ENCODE measurements at regions not wholly inside any gene's neighbourhood (a gene's known extent, or its start where the extent isn't known, plus 50 kb on each side); places are given as distances from the start of the nearest gene placed in this dataset.
A peak's percentile ranks its signal among the peaks of the same experiment; 100 is the strongest.

DNA sequence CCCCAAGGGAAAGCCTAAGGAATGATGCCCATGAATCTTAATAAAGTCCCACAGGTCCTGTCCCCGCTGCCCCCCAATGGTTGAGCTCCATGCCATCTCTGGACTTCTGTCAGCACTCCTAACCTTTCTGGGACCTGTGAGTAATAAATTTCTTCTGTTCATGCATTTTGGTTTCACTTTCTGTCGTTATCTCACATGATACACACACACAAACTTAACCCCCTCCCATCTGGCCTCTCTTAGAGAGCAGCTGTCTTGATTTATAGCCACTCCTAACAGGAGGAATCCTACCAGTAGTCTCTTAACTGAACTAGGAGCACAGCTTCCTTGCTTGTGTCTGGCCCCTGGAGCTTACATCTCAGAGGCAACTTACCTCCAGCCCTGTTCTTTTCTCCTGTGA is 82.7 kb upstream of the SELENOK start:
- in situ Hi-C loops (cut with HindIII; ENCODE audit: low pct_ligation_motif_present, low pct_unique_long_range_greater_than_20kb, low sequenced_read_pairs), result no loop called here
- DNase-seq, result peak; percentile 1

- no peak for DNase-seq
- in situ Hi-C loops (cut with HindIII; ENCODE audit: low pct_ligation_motif_present, low pct_unique_long_range_greater_than_20kb, low sequenced_read_pairs), result no loop called here
Observed at GRCh38 chr3:53973905-53974304, 82.2 kb upstream of the SELENOK start.

DNA sequence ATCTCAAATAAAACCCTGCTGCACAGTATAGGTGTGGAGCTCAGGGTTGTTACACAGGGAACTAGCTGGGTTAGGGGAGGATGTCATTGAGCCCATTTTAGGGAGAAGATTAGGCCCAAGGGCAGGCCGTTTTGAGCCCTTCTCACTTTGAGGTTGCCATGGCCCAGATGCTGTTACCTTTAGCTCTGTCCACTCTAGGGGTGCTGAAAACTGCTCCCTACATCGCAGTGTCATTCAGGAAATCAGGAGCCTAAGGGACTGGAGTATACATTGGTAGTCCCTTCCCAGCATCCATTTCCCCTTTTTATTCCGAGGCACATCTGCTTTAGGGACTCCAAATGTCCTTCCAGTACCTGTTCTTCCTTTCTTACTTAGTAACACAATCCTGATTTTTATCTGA is 79.0 kb upstream of the SELENOK start:
- DNase-seq, result peak; percentile 11
- in situ Hi-C loops (cut with HindIII; ENCODE audit: low pct_ligation_motif_present, low pct_unique_long_range_greater_than_20kb, low sequenced_read_pairs), result no loop called here

DNA sequence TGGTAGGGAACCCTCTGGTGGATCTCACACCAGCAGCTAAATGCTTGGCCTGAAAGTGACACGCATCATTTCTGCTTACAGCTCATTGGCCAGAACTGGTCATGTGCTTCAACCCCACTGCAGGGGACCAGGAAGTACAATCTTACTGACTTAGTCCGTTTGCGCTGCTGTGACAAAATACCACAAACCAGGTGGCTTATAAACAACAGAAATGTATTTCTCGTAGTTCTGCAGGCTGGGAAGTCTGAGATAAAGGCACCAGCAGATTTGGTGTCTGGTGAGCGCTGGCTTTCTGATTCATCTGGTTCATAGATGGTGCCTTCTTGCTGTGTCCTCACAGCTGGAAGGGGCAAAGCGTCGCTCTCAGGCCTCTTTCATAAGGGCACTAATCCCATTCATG is 77.4 kb upstream of the SELENOK start:
- DNase-seq, result no peak
- in situ Hi-C loops (cut with HindIII; ENCODE audit: low pct_ligation_motif_present, low pct_unique_long_range_greater_than_20kb, low sequenced_read_pairs), result no loop called here

DNA sequence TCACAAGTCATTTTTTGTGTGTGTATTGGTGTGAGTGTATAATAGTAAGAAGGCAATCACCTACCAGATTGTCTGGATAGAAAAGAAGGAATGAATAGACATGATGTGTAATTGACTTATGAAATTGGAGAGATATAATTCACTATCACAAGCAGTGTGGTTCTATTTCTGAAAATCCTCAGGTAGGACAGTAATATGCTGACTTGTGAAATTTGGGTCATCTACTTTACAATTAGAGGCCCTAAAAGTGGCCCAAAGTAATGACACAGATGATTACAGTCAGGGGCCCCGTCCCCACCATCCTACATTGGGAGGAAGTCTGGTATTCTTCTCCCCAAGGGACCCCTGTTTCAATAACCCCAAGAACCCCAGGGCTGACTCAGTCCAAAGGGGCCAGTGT is 73.6 kb upstream of the SELENOK start:
- no peak for DNase-seq
- in situ Hi-C loops (cut with HindIII; ENCODE audit: low pct_ligation_motif_present, low pct_unique_long_range_greater_than_20kb, low sequenced_read_pairs), result no loop called here

- in situ Hi-C loops (cut with HindIII; ENCODE audit: low pct_ligation_motif_present, low pct_unique_long_range_greater_than_20kb, low sequenced_read_pairs), result no loop called here
- DNase-seq, result no peak
Observed at GRCh38 chr3:53957831-53958230, 66.2 kb upstream of the SELENOK start.

DNA sequence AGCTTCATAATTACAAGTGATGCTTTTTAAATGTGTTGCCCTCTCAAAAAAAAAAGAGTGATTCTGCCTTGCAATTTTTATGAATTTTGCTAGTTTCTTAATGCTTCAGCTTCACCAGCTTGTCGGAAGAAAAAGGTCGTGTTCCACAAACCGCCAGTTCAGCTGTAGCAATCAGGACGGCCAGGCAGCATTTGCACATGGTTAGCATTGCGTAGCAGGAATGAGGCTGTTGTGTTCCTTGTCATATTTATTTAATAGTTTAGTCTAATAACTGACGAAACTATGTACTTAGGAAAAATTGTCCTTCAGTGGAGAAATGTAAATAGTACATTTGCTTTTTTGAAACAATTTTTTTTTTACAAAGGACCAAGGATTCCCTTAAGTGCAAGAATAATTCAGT is 64.9 kb upstream of the SELENOK start:
- in situ Hi-C loops (cut with HindIII; ENCODE audit: low pct_ligation_motif_present, low pct_unique_long_range_greater_than_20kb, low sequenced_read_pairs), result no loop called here
- DNase-seq, result no peak

DNA sequence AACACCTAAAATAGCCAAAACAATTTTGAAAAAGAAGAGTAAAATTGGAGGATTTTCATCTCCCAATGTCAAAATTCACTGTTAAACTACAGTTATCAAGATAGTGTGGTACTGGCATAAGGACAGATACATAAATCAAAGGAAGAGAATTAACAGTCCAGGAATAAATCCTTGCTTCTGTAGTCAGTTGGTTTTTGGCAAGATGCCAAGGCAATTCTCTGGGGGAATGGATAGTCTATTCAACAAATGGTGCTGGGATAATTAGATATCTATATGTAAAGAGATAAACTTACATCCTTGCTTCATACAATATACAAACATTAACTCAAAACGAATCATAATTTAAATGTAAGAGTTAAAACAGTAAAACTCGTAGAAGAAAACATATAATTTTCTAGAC is 57.9 kb upstream of the SELENOK start:
- in situ Hi-C loops (cut with HindIII; ENCODE audit: low pct_ligation_motif_present, low pct_unique_long_range_greater_than_20kb, low sequenced_read_pairs), result no loop called here

DNA sequence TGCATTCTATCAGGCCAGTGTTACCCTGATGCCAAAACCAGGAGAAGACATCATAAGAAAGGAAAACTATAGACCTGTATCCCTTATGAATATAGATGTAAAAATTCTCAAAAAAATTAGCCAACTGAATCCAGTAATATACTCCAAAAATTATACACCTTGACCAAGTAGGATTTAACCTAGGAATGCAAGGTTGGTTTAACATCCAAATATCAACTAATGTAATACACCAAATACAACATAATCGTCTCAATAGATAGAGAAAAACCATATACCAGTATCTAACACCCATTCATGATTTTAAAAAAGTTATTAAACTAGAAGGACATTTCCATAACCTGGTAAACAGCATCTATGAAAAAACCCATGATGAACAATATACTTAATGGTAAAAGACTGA is 56.5 kb upstream of the SELENOK start:
- in situ Hi-C loops (cut with HindIII; ENCODE audit: low pct_ligation_motif_present, low pct_unique_long_range_greater_than_20kb, low sequenced_read_pairs), result no loop called here
- no peak for DNase-seq

More for the DNA sequence above, 57.9 kb upstream of the SELENOK start:
- no peak for DNase-seq

DNA sequence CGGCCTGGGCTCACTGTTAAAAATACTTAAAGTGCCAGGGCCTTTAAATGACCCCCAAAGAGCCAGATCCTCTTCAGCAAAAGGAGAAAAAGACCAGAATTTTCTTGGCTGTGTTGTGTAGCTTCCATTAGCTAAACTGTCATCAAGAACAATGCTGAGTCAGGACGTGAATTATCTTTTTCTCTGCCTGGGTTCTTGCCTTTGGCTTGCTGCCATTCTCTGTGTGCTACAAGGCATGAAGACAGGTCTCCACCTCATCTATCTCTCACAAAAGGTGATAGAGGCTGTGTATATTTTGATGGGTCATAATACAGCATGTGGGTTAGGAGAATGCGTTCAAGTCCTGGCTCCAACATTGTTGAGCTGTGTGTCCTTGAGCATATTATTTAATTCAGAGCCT is 52.4 kb upstream of the SELENOK start:
- in situ Hi-C loops (cut with HindIII; ENCODE audit: low pct_ligation_motif_present, low pct_unique_long_range_greater_than_20kb, low sequenced_read_pairs), result no loop called here
- no peak for DNase-seq

DNA sequence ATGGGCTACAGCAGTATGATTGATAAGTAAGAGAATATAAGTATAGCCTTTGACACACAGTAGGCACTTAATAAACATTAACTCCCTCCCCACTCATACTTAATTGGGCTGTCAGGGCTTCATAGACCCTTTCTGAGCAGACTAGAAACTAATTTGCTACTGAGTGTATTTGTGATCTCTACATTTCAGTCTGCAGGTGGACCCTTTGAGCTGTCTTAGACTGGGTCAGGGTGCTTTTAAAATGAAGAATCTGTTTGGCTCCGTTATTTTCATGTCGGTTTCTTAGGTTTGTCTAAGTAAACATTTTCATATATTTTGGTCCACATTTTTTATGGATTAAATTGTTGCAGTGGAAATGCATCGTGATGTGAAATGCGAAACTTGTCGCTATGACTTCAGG is 50.3 kb upstream of the SELENOK start:
- DNase-seq, result no peak
- in situ Hi-C loops (cut with HindIII; ENCODE audit: low pct_ligation_motif_present, low pct_unique_long_range_greater_than_20kb, low sequenced_read_pairs), result no loop called here

All from ACHN (cell line).